Kidney epithelial cell (primary cell): ENCODE measurements at regions not wholly inside any gene's neighbourhood (a gene's known extent, or its start where the extent isn't known, plus 50 kb on each side); places are given as distances from the start of the nearest gene placed in this dataset.

Source experiments
- DNase-seq: peaks from one replicate; pipeline ENCODE4 v3.0.0-alpha.2; 2010; ENCODE audit warnings: low read depth
- H3K27me3 ChIP-seq: 2 replicates; pipeline ENCODE4 v1.6.0; 2011; ENCODE audit warnings: low read length; ENCODE audit not compliant: control insufficient read depth, insufficient read depth
- H3K36me3 ChIP-seq: 2 replicates; pipeline ENCODE4 v1.5.1; 2011; ENCODE audit warnings: low read length; ENCODE audit not compliant: control insufficient read depth, insufficient read depth
- H3K4me3 ChIP-seq: 2 replicates; pipeline ENCODE4 v1.5.1; 2011; ENCODE audit warnings: low read depth, mild to moderate bottlenecking, control low read depth, low read length
- CTCF ChIP-seq: IDR thresholded peaks from 2 replicates; pipeline ENCODE4 v1.5.1; 2011; ENCODE audit warnings: mild to moderate bottlenecking, moderate library complexity, low read length, control low read depth, inconsistent platforms; ENCODE audit not compliant: insufficient read depth, poor library complexity, severe bottlenecking

GRCh38 chr12:83404521-83404920 is 717.8 kb downstream of the TMTC2 start:
- Histone ChIP-seq H3K4me3 (no peak overlapping the region), H3K27me3 (no peaks in the 10 kb centered on the region), H3K36me3 (no peaks in the 10 kb centered on the region)
- TF ChIP-seq CTCF = no peak
- DNase-seq = no peak

GRCh38 chr12:83390186-83390585 is 703.5 kb downstream of the TMTC2 start:
- no peaks in the 10 kb centered on the region for H3K36me3 ChIP-seq
- H3K4me3 ChIP-seq = no peak overlapping the region
- no peaks in the 10 kb centered on the region for H3K27me3 ChIP-seq
- no peak for DNase-seq
- no peak for TF ChIP-seq CTCF

- no peak for DNase-seq
- Histone ChIP-seq H3K4me3 (no peak overlapping the region), H3K27me3 (no peaks in the 10 kb centered on the region), H3K36me3 (no peaks in the 10 kb centered on the region)
- TF ChIP-seq CTCF = peak; percentile 9
Observed at GRCh38 chr12:83389237-83389996, 702.7 kb downstream of the TMTC2 start.

- no peaks in the 10 kb centered on the region for H3K27me3 ChIP-seq
- no peaks in the 10 kb centered on the region for H3K36me3 ChIP-seq
- DNase-seq = no peak
- no peak for TF ChIP-seq CTCF
- no peak overlapping the region for H3K4me3 ChIP-seq
Observed at GRCh38 chr12:83388551-83388950, 701.8 kb downstream of the TMTC2 start.

- H3K27me3 ChIP-seq = no peaks in the 10 kb centered on the region
- no peak for DNase-seq
- no peak for TF ChIP-seq CTCF
- H3K36me3 ChIP-seq = no peaks in the 10 kb centered on the region
- no peak overlapping the region for H3K4me3 ChIP-seq
Observed at GRCh38 chr12:83386527-83387264, 700.0 kb downstream of the TMTC2 start.
